Stimulated activated CD8-positive, alpha-beta memory T cell treated with anti-CD3 and anti-CD28 coated beads, Interleukin-12 subunit alpha, Interleukin-12 subunit beta, amount 100 ng/mL, for 4 hours (primary cell): ENCODE measurements at regions not wholly inside any gene's neighbourhood (a gene's known extent, or its start where the extent isn't known, plus 50 kb on each side); places are given as distances from the start of the nearest gene placed in this dataset.

ENCODE experiments used
- DNase-seq: peaks from one replicate; pipeline ENCODE4 v3.0.0-alpha.2; 2020; ENCODE audit warnings: low read depth

DNA sequence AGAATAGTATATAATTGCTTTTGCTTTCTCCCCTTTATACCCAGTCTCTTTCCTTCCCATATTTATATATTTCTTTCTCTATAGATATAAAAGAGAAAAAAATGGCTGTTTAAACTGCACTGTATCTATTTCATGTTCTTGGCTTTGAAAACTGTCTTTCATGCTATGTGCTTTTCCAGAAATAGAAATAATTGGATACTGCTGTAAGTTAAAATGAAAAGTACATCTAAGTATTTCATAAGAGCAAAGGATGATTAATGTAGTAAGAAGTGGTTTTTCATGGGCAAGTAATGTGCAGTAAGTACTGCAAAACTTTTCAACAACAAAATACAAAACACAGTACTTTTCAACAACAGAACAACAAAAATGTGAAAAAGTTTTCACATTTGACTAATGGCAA is 237.9 kb downstream of the SNCA start:
- no peak for DNase-seq

DNA sequence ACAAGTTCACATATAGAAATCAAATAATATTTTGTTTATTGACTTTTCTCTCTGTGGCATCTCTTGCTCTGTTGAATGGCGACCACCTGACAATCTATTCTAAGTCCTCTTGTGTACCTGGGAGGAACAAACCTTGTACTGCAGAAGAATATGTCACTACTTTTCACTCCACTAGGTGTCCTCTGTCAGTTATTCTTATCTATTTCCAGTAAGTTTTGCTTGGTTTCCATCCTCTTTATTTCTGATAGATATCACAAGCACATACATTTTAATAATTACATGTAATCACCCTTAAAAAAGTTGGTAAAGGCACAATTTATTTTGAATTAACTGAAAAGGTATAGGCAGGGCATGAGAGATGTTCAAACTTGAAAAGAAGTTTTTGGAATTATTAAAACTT is 238.4 kb downstream of the SNCA start:
- DNase-seq = no peak

DNA sequence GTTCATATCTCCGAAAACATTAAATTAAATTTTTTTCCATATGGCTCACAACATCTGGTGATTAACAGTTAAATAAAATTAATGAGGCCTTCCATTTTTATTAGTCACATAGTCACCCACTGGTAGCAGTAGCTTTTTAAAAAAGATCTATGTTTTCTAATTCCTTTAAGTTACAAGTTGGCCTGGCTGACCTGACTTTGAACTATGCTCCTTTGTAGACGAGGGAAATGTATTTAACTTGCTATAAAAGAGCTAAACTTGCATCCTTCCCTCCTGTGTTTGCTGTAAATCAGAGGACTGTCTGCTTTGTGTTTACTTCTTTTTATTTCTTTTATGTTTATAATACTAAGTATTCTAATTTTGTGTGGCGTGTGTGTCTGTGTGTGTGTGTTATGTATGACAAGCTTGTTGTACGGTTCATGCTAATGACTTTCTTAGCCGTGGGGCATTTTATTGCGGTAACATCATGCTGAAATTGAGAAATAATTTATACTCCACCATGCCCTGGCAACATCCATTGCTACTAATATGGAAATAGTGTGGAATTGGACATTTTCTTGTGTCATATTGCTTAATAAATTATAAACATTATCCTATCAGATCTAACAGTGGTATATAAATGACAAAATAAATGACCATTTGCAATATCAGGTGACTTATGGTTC is 241.7 kb downstream of the SNCA start:
- DNase-seq = no peak

DNA sequence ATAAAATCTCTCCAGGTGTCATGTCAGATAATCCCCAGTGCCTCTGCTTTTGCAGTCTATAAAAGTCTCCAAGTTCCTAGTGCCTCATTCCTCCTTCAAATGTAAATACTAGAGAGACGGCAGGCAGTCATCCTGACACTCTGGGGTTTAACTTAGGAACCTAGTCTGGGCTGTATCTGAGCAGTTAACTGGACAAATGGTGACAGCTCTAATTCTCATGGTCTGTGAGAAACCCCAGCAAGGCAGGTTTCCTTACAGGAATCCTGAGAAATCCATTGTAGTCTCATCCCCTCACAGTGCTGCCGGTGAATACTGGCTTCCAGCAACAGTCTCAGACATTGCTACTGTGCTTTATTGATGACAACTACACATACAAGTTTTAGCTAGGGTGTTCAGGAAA is 246.8 kb downstream of the SNCA start:
- DNase-seq = no peak

DNA sequence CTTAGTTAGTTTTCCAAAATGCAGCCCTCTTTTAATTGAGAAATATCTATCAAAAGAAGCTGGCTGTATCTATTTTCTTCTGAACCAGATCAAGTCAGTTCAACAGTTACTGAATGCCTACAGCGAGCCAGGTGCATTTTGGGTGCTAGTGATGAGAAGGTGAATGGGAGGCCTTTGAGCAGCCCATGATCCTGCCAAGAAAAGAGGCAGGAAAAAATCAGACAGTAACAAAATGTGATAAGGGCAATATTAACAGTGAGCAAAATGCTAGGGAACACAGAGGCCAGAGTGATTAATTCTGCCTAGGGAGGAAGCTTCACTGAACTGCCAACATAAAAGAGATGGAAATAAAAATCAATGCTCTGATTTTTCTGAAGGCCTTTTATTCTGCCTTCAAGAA is 248.5 kb downstream of the SNCA start:
- DNase-seq = no peak

DNA sequence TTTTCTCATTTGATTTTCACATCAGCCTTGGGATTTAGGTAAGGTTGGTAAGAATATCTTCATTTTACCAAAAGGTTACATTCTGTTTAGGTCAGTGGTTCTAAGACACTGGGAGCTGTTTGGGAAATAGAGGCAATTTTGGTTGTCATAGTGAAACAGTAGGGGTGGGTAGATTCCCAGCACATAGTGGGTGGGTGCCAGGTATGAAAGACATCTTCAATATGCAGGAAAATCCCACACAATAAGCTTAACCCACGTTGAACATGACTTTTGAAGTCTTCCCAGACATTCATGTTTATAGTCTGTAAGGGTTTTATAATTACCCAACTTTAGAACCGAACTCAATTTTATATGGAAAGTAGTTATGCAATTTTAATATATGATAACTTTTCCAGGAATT is 249.6 kb downstream of the SNCA start:
- DNase-seq = no peak

DNA sequence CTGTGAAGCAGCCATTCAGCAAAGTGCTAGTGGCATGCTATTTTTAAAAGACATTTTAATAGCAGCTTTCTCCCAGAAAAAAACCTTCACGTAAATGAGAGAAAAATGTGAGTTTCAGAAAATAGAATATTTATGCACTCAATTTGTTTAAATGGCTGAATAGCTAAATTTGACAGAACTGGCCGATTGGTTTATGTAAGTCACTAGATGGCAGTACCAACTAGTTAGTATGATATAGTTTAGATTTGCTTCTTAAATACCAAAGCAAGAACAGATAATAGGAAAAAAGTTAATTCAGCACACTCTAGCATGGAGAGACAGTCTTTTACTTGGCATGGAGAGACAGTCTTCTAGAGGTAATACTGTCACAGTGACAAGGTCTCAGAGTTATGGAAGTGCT is 250.1 kb downstream of the SNCA start:
- DNase-seq = no peak

DNA sequence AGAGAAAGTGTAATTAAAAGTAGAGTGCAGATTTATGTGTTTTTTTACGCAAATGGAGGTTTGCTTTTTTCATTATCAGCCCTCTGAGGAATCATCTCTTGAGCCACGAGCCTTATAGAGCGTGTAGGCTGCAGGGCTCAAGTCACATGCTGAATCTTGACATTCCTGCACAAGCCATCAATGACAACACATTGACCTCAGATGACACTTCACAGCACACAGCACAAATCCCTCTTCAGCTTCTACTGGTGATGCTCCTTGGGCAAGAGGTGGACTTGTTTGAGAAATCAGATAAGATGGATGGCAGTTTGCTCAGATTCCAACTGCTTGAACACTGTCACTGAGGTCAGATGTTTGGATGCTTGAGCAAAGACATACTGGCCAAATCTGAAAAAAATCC is 250.6 kb downstream of the SNCA start:
- no peak for DNase-seq

DNA sequence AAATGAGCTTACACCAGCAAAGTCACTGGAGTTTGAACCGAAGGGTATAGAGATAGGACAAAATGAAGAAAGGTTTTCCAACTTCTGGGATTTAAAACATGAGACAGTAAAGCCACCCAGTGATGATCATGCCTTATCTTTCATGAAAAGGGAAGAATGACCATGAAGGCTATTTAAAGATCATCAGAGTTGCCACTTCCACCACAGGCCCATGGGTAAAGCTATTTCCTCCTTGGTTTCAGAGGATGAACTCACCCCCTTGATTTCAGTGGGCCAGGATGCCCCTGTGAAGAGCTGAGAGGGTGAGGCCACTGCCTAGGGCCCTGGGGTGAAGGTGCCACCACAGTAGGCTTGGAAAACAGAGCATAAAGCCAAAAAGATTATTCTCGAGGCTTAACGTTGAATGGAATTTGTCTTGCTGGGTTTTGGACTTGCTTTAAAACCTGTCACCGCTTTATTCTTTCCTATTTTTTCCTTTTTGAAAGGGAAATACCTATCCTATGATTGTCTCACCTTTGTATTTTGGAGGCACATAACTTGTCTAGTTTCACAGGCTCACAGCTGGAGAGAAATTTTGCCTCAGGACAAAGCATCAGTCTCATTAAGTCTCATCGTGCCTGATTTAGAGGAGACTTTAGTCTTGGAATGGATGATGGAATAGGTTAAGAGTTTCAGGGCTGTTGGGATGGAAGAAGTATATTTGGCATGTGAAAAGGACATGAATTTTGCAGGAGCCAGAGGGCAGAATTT is 254.0 kb downstream of the SNCA start:
- no peak for DNase-seq

DNA sequence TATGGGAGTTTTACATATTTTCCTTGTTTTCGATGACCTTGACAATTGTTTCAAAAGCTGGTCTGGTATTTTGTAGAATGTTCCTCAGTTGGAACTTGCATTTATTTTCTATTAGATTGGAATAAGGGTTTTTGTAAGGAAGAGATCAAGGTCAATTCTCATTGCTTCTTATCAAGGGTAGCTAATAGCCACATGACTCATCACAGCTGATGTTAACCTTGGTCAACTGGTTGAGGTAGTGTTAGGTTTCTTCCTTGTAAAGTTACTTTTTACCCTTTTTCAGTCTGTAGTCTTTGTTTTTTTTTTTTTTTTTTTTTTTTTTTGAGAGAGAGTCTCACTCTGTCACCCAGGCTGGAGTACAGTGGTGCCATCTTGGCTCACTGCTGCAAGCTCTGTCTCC is 257.2 kb downstream of the SNCA start:
- DNase-seq = no peak

DNA sequence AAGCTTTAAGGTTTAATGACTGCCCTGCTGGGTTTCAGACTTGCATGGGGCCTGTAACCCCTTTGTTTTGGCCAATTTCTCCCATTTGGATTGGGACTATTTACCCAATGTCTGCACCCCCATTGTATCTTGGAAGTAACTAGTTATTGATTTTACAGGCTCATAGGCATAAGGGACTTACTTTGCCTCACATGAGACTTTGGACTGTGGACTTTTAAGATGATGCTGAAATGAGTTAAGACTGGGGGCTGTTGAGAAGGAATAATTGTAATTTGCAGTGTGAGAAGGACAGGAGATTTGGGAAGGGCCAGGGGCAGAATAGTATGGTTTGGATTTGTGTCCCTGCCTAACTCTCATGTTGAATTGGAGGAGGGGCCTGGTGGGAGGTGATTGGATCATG is 260.7 kb downstream of the SNCA start:
- DNase-seq = no peak

DNA sequence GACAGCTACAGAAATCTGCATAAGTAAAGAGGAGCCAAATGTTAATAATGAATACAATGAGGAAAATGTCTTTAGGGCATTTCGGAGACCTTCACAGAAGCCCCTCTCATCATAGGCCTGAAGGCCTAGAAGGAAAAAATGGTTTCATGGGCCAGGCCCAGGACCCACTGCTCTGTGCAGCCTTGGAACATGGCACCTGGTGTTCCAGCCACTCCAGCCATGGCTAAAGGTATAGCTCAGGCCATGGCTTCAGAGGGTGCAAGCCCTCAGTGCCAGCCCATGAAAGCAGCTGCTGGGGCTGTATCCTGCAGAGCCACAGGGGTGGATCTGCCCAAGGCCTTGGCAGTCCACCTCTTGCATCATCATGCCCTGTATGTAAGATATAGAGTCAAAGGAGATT is 261.1 kb downstream of the SNCA start:
- no peak for DNase-seq

DNA sequence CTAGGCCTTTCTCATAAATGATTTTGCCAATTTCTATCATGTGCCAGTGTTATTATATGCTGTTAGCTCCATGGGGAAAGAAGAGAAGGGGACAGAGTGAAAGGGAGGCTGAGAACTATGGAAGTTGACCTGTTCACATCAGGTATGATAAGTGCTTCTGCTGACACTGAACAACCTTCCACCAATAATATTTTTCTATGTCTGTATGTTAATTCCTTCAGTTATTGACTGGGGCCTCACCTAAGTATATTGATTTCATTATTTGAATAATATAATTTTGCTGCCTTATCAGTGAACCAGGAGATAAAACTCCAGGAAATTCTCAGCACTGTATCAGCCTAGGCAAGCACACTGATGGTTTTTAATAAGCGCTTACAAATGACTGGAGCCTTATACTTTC is 262.8 kb downstream of the SNCA start:
- no peak for DNase-seq

DNA sequence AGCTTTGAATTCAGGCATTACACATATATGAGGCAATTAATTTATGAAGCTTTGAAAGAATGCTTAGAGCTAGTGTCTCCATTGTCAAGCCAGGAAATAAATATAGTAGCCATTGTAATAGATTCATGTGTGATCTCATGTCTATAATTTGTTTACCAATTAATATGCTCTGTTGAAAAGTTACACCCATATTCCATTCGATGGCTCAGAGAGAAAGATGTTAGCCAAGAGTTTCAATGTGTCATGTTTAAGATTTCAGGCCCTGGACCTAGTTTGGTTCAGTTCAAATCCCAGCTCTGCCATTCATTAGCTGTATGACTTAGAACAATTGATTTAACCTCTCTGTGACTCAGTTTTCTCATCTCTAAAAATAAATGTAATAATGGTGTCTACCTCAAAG is 263.3 kb downstream of the SNCA start:
- no peak for DNase-seq

DNA sequence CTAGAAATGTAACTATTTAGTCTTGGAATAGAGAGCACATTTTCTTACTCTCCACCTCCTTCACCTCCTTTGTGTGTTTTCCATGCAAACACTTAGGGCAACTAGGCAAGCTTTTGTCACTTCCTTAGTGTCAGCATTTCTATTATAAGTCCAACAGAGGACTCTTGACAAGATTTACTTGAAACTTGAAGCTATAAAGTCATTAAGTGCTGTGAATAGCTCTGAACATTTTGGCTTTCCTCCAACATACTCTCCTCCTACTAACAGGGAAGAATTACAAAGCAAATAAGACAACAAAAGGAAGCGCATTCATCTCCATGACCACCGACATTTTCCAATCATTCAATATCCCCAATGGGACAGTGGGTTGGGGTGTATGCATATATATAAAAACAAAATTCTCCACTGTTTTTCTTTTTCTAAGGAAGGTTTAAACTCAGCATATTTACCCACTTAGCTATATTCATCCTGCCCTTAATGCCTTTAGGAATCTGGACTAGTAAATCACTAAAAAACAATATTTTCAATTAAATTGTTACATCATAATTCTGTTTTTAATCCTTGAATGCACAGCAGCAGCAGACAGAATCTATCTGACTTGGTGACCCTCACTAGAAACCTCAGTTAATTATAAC is 264.6 kb downstream of the SNCA start:
- no peak for DNase-seq

DNA sequence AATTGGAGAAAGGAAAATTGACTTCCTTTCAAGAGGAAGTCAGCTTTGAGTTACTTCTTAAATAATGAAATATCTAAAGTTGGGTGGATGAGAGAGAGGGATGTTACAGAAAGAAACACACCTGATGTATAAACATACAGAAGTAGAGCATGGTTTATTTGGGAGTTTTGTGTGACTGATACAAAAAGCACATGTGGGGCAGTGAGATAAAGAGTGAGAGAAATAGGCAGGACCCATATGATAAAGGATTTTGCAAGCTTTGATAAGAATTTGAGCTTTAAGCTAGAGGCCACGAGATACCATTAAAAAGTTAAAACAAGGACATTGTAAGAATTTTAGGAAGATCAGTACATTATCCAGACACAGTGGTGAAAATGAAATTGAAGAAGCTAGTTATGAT is 263.3 kb upstream of the GPRIN3 start:
- DNase-seq = no peak

DNA sequence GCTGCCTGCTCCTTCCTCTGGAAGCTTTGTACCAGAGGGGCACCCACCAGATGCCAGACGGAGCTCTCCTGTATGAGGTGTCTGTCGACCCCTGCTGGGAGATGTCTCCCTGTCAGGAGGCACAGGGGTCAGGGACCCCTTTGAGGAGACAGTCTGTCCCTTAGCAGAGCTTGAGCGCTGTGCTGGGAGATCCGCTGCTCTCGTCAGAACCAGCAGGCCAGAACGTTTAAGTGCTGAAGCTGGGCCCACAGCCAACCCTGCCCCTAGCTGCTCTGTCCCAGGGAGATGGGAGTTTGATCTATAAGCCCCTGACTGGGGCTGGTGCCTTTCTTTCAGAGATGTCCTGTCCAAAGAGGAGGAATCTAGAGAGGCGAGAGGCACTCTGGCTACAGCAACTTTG is 260.3 kb upstream of the GPRIN3 start:
- no peak for DNase-seq

DNA sequence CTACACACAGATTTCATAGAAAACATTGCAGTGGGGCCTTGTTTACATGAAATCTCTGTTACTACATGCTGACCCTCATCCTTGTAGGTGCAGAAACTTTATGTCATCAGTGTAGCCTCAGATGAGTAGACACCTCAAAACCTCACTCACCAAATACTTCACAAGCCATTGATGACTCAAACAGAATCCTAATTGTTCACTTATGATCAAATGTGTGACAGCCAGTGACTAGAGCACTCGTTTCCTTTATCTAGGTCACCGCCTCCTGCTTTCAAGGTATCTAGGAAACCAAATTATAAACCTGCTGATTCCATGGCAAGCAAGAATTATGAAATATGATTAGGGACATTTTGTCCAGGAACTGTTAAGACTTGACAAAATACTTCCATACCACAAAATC is 255.8 kb upstream of the GPRIN3 start:
- no peak for DNase-seq

DNA sequence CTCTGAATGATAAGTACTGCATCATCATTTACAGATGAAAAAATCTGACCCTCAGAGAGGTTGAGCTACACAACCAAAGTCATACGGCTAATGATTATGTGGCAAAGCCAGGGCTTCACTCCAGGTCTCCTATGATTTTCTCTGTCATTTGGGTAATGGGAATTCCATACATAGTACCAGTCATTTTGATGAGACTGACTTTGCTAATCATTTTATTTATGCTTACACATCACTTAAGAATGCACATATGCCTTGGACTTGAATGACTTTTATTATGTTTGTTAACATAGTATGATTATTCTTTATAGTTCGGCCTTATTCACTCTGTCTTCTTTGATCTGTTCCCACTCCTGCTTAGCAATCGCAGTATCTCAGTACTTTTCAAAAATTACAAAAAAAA is 255.1 kb upstream of the GPRIN3 start:
- no peak for DNase-seq

DNA sequence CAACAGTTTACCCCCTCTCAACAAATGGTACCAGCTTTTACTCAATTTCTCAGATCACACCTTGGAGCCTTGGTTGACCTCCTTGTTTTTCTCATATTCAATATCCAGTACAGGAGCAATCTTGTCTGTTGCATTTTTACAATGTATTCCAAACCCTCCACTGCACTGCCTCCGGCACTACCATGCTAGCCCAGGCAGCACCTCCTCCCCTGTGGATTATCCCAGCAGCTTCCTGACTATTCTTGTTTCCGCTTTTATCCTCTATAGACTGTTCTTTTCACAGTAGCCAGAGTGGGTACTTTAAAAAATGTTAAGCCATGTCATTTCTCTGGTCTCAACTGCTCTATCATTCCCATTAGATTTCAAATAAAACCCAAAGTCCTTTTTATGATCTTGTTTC is 253.4 kb upstream of the GPRIN3 start:
- no peak for DNase-seq

DNA sequence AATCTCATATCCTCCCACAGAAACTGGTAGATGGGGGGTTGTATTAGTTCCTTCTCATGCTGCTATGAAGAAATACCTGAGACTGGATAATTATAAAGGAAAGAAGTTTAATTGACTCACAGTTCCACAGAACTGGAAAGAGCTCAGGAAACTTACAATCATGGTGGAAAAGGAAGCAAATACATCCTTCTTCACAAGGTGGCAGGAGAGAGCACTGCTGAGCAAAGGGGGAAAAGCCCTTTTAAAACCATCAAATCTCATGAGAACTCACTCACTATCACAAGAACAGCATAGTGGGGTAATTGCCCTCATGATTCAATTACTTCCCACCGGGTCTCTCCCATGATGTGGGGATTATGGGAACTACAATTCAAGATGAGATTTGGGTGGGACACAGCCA is 250.5 kb upstream of the GPRIN3 start:
- no peak for DNase-seq

DNA sequence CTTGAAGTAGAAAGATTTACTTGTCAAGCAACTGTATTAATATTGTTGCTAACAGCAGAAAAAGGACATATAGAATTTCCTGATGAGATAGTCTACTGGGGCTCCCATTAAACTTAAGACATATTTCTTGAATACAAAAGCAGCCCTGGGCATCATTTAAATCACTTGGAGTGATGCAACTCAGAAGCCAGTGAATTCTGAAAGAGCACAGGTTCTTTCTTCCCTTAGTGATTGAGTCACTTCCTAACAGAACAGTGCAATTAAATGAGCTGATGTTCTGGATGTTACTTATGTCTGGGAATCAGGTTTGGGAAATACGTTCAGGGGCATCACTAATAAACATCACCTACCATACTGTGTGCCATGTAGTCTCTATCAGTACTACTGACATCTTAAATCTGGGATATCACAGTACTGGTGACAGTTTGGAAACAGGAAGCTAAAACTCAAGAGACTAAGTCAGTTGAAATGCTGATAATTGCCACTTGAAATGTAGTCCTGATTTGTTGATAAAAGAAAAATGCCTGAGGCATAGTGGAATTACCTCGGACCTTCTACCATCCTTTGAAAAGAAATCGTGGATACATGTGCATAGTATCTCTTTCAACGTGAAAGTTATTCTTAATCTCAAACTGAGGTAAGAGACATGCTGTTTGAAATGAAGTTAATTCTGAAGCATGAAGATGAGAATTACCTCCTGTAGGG is 249.2 kb upstream of the GPRIN3 start:
- DNase-seq = no peak

DNA sequence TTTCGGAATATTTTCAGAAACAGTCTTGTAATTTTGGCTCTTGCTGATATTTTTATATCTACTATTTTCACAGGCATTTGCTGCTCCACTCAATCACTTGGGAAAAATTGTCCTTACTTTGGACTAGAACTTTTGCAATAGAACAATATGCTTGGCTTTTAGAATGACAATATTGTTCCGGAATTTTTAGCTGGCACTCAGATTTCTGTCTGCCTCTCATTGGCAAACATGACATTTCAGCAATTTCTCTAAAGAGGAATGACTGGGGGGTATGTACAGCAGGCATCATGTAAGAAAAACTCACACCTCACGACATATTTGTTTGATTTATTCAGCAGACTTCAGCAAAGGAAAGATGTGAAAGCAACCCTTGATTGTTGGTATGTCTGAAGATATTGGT is 243.6 kb upstream of the GPRIN3 start:
- no peak for DNase-seq
